ENCODE measurements at regions not wholly inside any gene's neighbourhood (a gene's known extent, or its start where the extent isn't known, plus 50 kb on each side); places are given as distances from the start of the nearest gene placed in this dataset.

GRCh38 chr20:57112448-57112847, 154.0 kb downstream of the BMP7 start:
- no peak for DNase-seq

DNA sequence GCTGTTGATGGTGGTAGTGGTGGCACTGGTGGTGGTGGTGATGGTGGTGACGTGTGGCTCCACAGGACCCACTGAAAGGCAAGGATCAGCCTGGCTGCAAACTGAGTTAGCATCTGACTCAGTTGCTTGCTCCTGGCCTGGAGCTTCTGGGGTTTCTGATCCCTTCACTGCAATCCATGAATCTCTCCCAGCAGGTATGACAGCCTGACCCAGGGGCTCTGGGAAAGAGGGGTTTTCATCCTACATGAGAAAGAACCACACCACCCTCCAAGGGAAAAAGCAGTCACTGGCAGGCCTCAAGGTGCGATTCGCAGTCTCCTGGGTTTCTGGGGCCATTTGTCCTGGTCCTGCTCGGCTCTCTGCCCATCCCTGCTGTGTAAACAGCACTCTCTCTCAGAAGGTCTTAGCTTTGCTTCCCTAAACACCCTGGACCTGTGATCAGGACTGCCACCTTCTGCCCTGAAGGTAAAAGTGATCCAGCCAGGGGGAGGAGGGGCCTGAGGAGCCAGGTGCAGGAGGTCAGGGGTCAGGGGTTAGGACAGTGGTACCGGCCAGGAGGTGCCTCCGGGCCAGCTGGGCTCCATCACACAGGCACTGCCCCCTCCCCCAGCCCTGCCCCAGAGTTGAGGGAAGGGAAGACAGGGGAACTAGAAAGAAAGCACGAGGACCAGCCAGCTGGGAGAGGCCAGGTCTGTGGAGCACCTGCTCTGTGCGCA, 152.0 kb downstream of the BMP7 start:
- DNase-seq, result no peak

- no peak for DNase-seq
Measured at GRCh38 chr20:57117296-57117695, 149.1 kb downstream of the BMP7 start.

DNA sequence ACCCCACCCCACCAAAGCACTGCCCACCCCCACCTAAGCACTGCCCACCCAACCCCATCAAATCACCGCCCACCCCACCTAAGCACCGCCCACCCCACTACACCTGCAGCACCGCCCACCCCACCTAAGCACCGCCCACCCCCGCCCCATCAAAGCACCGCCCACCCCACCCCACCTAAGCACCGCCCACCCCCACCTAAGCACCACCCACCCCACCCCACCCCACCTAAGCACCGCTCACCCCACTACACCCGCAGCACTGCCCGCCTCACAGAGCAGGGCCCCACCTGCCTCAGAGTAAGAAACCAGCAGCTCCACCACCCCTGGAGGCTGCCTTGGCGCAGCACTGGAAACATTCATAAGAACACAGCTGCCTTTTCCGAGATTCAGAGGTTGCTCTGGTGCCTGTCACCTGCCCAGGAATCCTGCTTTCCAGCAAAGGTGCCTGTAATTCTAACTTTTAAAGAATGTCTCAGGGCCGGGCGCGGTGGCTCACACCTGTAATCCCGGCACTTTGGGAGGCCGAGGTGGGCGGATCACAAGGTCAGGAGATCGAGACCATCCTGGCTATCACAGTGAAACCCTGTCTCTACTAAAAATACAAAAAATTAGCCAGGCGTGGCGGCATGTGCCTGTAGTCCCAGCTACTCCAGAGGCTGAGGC, 148.2 kb downstream of the BMP7 start:
- no peak for DNase-seq

Data from NCI-H1105 treated with DMSO at 0.1 percent for 48 hours (cell line).